ENCODE measurements at regions not wholly inside any gene's neighbourhood (a gene's known extent, or its start where the extent isn't known, plus 50 kb on each side); places are given as distances from the start of the nearest gene placed in this dataset.

- TF ChIP-seq CTCF (IDR thresholded peaks at IDR 0.05; ENCODE audit: low read depth, low read length) (no peak), MAX (IDR thresholded peaks at IDR 0.05; ENCODE audit: low read depth, low read length) (no peak), POLR2A (IDR thresholded peaks at IDR 0.05; ENCODE audit: extremely low read depth, insufficient read length) (no peak)
Observed at GRCh38 chr13:81781471-81781870, 1440.5 kb upstream of the SPRY2 start.
